Mesothelial cell of epicardium (in vitro differentiated cells): ENCODE measurements at regions not wholly inside any gene's neighbourhood (a gene's known extent, or its start where the extent isn't known, plus 50 kb on each side); places are given as distances from the start of the nearest gene placed in this dataset.

Experiments used
- DNase-seq, 2 experiments: peaks; one replicate each; pipeline ENCODE4 v3.0.0; 2021; ENCODE audit warnings: low spot score in 2 of 2; ENCODE audit not compliant: unreplicated experiment in 2 of 2
- H3K27ac Mint-ChIP-seq: 2 replicates; pipeline ENCODE4 v1.8.0; 2021; ENCODE audit warnings: mixed read lengths
- H3K27me3 Mint-ChIP-seq: 2 replicates; pipeline ENCODE4 v1.8.0; 2021; ENCODE audit warnings: low read depth, mixed read lengths
- H3K36me3 Mint-ChIP-seq: 2 replicates; pipeline ENCODE4 v1.8.0; 2021; ENCODE audit warnings: mixed read lengths
- H3K4me1 Mint-ChIP-seq: 2 replicates; pipeline ENCODE4 v1.8.0; 2021; ENCODE audit warnings: mixed read lengths
- H3K4me3 Mint-ChIP-seq: 2 replicates; pipeline ENCODE4 v1.8.0; 2021; ENCODE audit warnings: mild to moderate bottlenecking, moderate library complexity, mixed read lengths
- H3K9me3 Mint-ChIP-seq: 2 replicates; pipeline ENCODE4 v1.8.0; 2021; ENCODE audit warnings: mixed read lengths
- TF ChIP-seq, protein P1 (sequence below): fragments of 200-600 bp; sonication (generic); IDR thresholded peaks from one replicate; pipeline ENCODE4 v1.5.0; 2021; ENCODE audit warnings: antibody characterized with exemption; ENCODE audit not compliant: unreplicated experiment

DNA sequence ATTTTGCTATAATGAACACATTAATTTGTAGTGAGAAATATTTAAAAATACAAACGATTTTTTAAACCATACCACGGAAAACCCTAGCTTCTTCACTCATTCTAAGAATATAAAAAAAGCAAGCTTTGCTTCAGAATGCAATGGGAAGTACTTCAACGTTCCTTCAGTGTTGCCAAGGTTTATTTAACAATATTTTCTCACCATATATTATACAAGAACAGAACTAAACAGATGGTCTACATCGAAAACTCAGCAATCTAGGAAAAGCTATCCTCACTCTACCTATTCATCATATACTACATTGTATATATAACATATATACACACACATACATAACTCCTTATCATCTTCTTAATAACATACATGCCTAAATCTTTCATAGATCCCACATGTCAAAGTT lies 1047.4 kb downstream of the IGSF11 start:
- no peak overlapping the region for H3K27ac Mint-ChIP-seq
- no peak for DNase-seq
- no peak overlapping the region for H3K4me3 Mint-ChIP-seq
- no peaks in the 10 kb centered on the region for H3K36me3 Mint-ChIP-seq
- no peaks in the 10 kb centered on the region for H3K4me1 Mint-ChIP-seq
- TF ChIP-seq, protein P1, sequence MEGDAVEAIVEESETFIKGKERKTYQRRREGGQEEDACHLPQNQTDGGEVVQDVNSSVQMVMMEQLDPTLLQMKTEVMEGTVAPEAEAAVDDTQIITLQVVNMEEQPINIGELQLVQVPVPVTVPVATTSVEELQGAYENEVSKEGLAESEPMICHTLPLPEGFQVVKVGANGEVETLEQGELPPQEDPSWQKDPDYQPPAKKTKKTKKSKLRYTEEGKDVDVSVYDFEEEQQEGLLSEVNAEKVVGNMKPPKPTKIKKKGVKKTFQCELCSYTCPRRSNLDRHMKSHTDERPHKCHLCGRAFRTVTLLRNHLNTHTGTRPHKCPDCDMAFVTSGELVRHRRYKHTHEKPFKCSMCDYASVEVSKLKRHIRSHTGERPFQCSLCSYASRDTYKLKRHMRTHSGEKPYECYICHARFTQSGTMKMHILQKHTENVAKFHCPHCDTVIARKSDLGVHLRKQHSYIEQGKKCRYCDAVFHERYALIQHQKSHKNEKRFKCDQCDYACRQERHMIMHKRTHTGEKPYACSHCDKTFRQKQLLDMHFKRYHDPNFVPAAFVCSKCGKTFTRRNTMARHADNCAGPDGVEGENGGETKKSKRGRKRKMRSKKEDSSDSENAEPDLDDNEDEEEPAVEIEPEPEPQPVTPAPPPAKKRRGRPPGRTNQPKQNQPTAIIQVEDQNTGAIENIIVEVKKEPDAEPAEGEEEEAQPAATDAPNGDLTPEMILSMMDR: no peak
- no peaks in the 10 kb centered on the region for H3K9me3 Mint-ChIP-seq
- peaks cover 43% of the 10 kb centered on the region for H3K27me3 Mint-ChIP-seq

DNA sequence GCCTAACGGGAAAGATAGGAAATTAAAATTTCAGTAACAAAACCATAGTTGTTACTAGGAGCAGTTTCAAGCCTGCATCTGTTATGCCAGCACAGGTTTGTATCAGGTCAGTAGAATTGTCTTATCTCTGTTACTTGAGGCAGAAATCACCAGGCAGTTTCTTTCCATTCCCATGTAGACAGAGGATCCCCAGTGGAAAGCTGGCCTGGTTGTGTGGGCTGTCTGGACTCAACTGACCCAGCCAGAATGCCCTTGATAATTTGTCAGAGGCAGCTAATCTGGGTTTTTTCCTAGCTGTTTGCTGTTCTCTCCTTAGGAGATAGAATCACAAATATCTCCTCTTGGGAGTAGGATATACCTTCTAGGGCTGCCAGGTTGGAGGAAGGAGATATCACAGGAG lies 1044.7 kb downstream of the IGSF11 start:
- Mint-ChIP-seq H3K36me3 (no peaks in the 10 kb centered on the region), H3K4me1 (no peaks in the 10 kb centered on the region), H3K27ac (no peak overlapping the region), H3K27me3 (peaks cover 44% of the 10 kb centered on the region), H3K4me3 (no peak overlapping the region), H3K9me3 (no peaks in the 10 kb centered on the region)
- DNase-seq: no peak
- TF ChIP-seq, protein P1: no peak

DNA sequence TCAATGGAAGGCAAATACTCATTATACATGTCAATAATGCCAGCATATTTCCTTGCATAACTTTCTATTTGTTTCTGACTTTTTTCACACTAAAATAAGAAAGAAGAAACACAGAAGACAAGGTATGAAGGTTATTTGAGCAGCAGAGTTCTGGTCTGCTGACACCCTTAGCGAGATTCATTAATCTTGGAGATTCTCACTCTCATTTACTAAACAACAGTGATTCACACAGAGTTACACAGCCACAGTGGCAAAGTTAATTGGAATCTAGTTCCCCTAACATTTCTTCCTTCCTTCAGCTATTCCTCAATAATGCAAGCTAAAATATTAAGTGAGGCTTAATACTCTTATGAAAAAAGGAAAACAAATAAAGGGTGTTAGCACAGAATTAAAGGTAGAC lies 1044.0 kb downstream of the IGSF11 start:
- DNase-seq: no peak
- TF ChIP-seq, protein P1: no peak
- Mint-ChIP-seq H3K4me1 (no peaks in the 10 kb centered on the region), H3K27me3 (peaks cover 44% of the 10 kb centered on the region), H3K9me3 (no peaks in the 10 kb centered on the region), H3K27ac (no peak overlapping the region), H3K4me3 (no peak overlapping the region), H3K36me3 (no peaks in the 10 kb centered on the region)

DNA sequence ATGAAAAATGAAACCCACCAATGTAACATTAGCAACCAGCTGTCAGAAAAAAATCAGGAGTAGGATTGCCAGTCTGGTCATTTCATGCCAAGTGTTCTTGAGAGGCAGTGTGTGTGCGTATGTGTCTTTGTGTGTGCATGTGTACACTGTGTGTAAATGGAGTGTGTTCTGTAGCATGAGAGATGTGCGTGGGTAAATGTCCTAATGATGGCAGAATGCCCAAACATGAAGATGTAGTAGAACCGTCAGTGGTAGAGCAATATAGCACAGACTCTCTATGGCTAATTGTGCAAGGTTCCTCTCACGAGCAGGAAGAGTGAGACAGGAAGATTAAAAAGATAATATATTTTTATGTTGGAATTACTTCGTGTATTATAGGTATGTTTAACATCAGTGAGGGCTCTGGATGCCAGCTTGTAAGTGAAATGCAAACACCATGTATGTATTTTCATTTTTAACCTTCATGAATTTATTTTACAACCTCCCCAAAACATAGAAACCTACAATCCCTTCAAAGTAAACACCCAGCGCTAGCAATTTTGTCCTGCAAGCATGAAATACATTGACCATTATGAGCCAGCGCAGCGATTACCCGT lies 1038.7 kb downstream of the IGSF11 start:
- H3K4me1 Mint-ChIP-seq: no peaks in the 10 kb centered on the region
- DNase-seq: no peak
- TF ChIP-seq, protein P1: no peak
- H3K9me3 Mint-ChIP-seq: no peaks in the 10 kb centered on the region
- H3K27me3 Mint-ChIP-seq: peaks cover 24% of the 10 kb centered on the region
- H3K4me3 Mint-ChIP-seq: no peak overlapping the region
- no peaks in the 10 kb centered on the region for H3K36me3 Mint-ChIP-seq
- H3K27ac Mint-ChIP-seq: no peak overlapping the region

DNA sequence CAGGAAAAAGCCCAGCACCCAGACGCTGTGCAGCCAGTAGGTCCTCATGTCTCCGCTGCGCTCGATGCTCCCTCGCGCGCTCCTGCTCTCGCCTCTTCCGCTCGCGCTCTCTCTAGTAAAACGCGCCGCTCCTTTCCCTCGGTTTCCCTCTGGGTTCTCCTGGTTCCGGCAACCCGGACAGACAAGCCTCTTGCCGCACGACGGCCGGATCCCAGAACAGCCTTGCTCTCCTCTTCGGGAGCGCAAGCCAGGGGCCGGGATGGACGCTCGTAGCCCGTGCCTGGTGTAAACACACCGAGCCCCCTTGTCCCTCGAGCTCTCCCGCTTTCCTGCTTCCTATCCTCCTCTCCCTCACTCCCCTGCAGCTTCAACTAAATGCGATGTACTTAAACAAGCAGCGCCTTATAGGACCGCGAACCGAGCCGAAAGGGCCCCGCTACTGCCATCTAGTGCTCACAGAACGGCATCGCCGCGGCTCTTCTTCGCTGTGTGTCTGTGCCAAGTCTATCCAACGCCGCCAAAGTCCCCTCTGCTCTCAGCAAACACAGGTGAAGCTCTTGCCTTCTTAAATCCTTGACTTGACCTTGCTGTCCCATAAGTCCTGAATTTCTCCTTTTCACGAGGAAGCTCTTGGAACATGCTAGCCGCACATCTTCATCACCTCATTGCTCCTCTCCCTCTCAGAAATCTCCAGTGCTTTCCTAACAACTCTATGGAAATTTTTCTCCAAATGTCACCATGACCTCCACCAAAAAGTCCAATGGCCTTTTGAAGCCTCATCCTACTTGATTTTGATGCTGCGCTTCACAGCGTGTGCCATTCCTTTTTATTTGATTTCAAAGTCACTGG lies 1037.2 kb downstream of the IGSF11 start:
- DNase-seq: peak; percentile 60 to 83
- H3K4me3 Mint-ChIP-seq: no peak overlapping the region
- H3K36me3 Mint-ChIP-seq: no peaks in the 10 kb centered on the region
- TF ChIP-seq, protein P1: peak; percentile 64
- peaks cover 4% of the 10 kb centered on the region for H3K4me1 Mint-ChIP-seq
- no peaks in the 10 kb centered on the region for H3K9me3 Mint-ChIP-seq
- peaks cover 16% of the 10 kb centered on the region for H3K27me3 Mint-ChIP-seq
- no peak overlapping the region for H3K27ac Mint-ChIP-seq
